Peyer's patch (tissue), 4 donors: ENCODE measurements at regions not wholly inside any gene's neighbourhood (a gene's known extent, or its start where the extent isn't known, plus 50 kb on each side); places are given as distances from the start of the nearest gene placed in this dataset.
"Not testable (repeated sequence)": the region's sequence is repeated elsewhere in the genome, so short reads cannot be mapped to it uniquely, and the experiment has no call there.

Experiments
- CTCF ChIP-seq, 6 experiments: fragments of 450-650 bp in 4 of 6; fragments of 200-600 bp in 2 of 6; sonication (generic) in 1 of 6; IDR thresholded peaks; one replicate each; pipeline ENCODE4 v1.5.1; 2017 to 2019; ENCODE audit warnings: antibody characterized with exemption in 6 of 6, mild to moderate bottlenecking in 3 of 6, moderate library complexity in 1 of 6
- POLR2A ChIP-seq, 2 donors: fragments of 450-650 bp; IDR thresholded peaks; one replicate each; pipeline ENCODE4 v1.5.1; 2017; ENCODE audit warnings: antibody characterized with exemption in 2 of 2, mild to moderate bottlenecking in 2 of 2, moderate library complexity in 2 of 2

- TF ChIP-seq CTCF, POLR2A (IDR thresholded peaks at IDR 0.05): not testable (repeated sequence)
These were observed 520.7 kb upstream of the RORB start for GRCh38 chr9:73976424-73976823.
